ENCODE measurements at regions not wholly inside any gene's neighbourhood (a gene's known extent, or its start where the extent isn't known, plus 50 kb on each side); places are given as distances from the start of the nearest gene placed in this dataset.

DNA sequence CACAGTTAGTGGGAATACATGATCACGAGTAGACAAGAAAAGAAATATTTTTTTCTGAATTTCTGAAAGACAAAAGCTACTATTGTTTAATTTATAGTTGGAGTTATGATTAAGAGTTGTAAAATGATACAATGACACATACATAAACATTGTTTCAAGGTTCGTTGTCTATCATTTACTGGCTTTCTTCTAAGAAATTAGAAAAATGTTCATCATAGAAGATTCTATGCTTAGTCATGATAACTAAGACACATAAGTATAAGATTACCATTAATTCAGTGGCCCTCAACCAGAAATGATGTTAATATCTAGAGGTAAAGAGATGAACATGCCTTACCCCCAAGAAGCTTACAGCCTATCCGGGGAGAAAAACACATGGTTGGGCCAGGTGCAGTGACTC, 1832.8 kb upstream of the PRR20A start:
- no peaks in the 10 kb centered on the region for H3K9me3 ChIP-seq
- TF ChIP-seq, protein P1, sequence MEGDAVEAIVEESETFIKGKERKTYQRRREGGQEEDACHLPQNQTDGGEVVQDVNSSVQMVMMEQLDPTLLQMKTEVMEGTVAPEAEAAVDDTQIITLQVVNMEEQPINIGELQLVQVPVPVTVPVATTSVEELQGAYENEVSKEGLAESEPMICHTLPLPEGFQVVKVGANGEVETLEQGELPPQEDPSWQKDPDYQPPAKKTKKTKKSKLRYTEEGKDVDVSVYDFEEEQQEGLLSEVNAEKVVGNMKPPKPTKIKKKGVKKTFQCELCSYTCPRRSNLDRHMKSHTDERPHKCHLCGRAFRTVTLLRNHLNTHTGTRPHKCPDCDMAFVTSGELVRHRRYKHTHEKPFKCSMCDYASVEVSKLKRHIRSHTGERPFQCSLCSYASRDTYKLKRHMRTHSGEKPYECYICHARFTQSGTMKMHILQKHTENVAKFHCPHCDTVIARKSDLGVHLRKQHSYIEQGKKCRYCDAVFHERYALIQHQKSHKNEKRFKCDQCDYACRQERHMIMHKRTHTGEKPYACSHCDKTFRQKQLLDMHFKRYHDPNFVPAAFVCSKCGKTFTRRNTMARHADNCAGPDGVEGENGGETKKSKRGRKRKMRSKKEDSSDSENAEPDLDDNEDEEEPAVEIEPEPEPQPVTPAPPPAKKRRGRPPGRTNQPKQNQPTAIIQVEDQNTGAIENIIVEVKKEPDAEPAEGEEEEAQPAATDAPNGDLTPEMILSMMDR (IDR thresholded peaks at IDR 0.05), result no peak
- no peaks in the 10 kb centered on the region for H3K27me3 ChIP-seq
- H3K27ac ChIP-seq, result no peak overlapping the region
- no peak overlapping the region for H3K4me3 ChIP-seq
- no peaks in the 10 kb centered on the region for H3K4me1 ChIP-seq
- DNase-seq (ENCODE audit: low spot score), result no peak
- no peaks in the 10 kb centered on the region for H3K36me3 ChIP-seq

- no peaks in the 10 kb centered on the region for H3K4me1 ChIP-seq
- H3K9me3 ChIP-seq, result no peaks in the 10 kb centered on the region
- TF ChIP-seq, protein P1 (IDR thresholded peaks at IDR 0.05), result no peak
- H3K27ac ChIP-seq, result no peak overlapping the region
- no peak for DNase-seq (ENCODE audit: low spot score)
- H3K36me3 ChIP-seq, result no peaks in the 10 kb centered on the region
- no peaks in the 10 kb centered on the region for H3K27me3 ChIP-seq
- no peak overlapping the region for H3K4me3 ChIP-seq
Measured at GRCh38 chr13:55341891-55342290, 1798.8 kb upstream of the PRR20A start.

GRCh38 chr13:55345224-55345623, 1795.5 kb upstream of the PRR20A start:
- DNase-seq (ENCODE audit: low spot score), result no peak
- TF ChIP-seq, protein P1 (IDR thresholded peaks at IDR 0.05), result no peak
- no peak overlapping the region for H3K4me3 ChIP-seq
- no peak overlapping the region for H3K27ac ChIP-seq
- no peaks in the 10 kb centered on the region for H3K27me3 ChIP-seq
- no peaks in the 10 kb centered on the region for H3K9me3 ChIP-seq
- H3K36me3 ChIP-seq, result no peaks in the 10 kb centered on the region
- H3K4me1 ChIP-seq, result no peaks in the 10 kb centered on the region

DNA sequence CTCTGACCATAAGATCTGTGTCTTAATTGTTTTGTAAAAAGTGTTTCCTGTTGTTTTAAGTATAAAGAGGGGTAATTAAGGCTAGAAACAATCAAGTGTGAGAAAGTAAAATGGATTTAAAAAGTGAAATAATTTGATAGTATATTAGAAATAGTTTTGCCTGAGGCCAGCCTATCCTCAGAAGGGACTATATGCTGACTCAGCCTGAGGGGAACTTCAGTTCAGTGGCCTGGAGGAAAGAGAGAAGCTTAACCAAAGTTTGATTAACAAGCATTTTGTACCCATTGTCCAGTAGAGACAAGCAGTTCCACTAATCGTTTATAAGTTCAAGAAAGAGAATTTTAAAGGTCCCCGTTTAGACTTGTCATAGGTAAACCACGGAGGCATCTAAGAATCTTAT, 1793.2 kb upstream of the PRR20A start:
- no peak for DNase-seq (ENCODE audit: low spot score)
- Histone ChIP-seq H3K27ac (no peak overlapping the region), H3K4me3 (no peak overlapping the region), H3K9me3 (no peaks in the 10 kb centered on the region), H3K36me3 (no peaks in the 10 kb centered on the region), H3K4me1 (no peaks in the 10 kb centered on the region), H3K27me3 (no peaks in the 10 kb centered on the region)
- TF ChIP-seq, protein P1 (IDR thresholded peaks at IDR 0.05), result no peak

GRCh38 chr13:55359067-55359466, 1781.7 kb upstream of the PRR20A start:
- no peaks in the 10 kb centered on the region for H3K9me3 ChIP-seq
- H3K4me1 ChIP-seq, result no peaks in the 10 kb centered on the region
- no peaks in the 10 kb centered on the region for H3K27me3 ChIP-seq
- no peaks in the 10 kb centered on the region for H3K36me3 ChIP-seq
- TF ChIP-seq, protein P1 (IDR thresholded peaks at IDR 0.05), result no peak
- no peak for DNase-seq (ENCODE audit: low spot score)
- no peak overlapping the region for H3K27ac ChIP-seq
- no peak overlapping the region for H3K4me3 ChIP-seq

GRCh38 chr13:55361141-55361540, 1779.6 kb upstream of the PRR20A start:
- H3K4me3 ChIP-seq, result no peak overlapping the region
- H3K27ac ChIP-seq, result no peak overlapping the region
- TF ChIP-seq, protein P1 (IDR thresholded peaks at IDR 0.05), result no peak
- DNase-seq (ENCODE audit: low spot score), result no peak
- no peaks in the 10 kb centered on the region for H3K27me3 ChIP-seq
- no peaks in the 10 kb centered on the region for H3K4me1 ChIP-seq
- no peaks in the 10 kb centered on the region for H3K9me3 ChIP-seq
- H3K36me3 ChIP-seq, result no peaks in the 10 kb centered on the region

Data from right atrium auricular region (tissue), 2 donors.